ENCODE measurements at regions not wholly inside any gene's neighbourhood (a gene's known extent, or its start where the extent isn't known, plus 50 kb on each side); places are given as distances from the start of the nearest gene placed in this dataset.

- TF ChIP-seq CTCF (IDR thresholded peaks at IDR 0.05) (no peak), POLR2AphosphoS5 (IDR thresholded peaks at IDR 0.05) (no peak)
These were observed 124.8 kb downstream of the UBE2U start for GRCh38 chr1:64328193-64328592.

Data from upper lobe of left lung (tissue), 4 donors.